ENCODE measurements at regions not wholly inside any gene's neighbourhood (a gene's known extent, or its start where the extent isn't known, plus 50 kb on each side); places are given as distances from the start of the nearest gene placed in this dataset.
A peak's percentile ranks its signal among the peaks of the same experiment; 100 is the strongest.

GRCh38 chr2:104568247-104568646 is 285.7 kb upstream of the POU3F3 start:
- intact Hi-C loops (cut with micrococcal nuclease) = no loop called here
- no peaks in the 10 kb centered on the region for H3K36me3 Mint-ChIP-seq
- Histone ChIP-seq H3K4me3 (replicated peaks in 1 of 3; ENCODE audit: low read depth in 2 of 3, low read length in 3 of 3) (no peak overlapping the region), H3K9me3 (replicated peaks in 1 of 2; ENCODE audit: control insufficient read depth in 1 of 2, insufficient read depth in 1 of 2, low read length in 2 of 2) (no peaks in the 10 kb centered on the region), H3K4me2 (replicated peaks; ENCODE audit: extremely low read depth, low read length, poor library complexity, severe bottlenecking) (no peak overlapping the region), H3K4me1 (ENCODE audit: control insufficient read depth in 1 of 2, insufficient read depth in 2 of 2, low read length in 2 of 2) (peaks cover 11 to 12% of the 10 kb centered on the region in 2 donors), H2AFZ (ENCODE audit: insufficient read depth, low read depth, low read length, poor library complexity, severe bottlenecking) (no peak overlapping the region), H3K27ac (ENCODE audit: low read depth in 1 of 2, low read length in 2 of 2) (no peak overlapping the region), H4K20me1 (ENCODE audit: insufficient read depth, low read length) (no peaks in the 10 kb centered on the region), H3K36me3 (replicated peaks in 1 of 2; ENCODE audit: control insufficient read depth in 1 of 2, insufficient read depth in 2 of 2, low read length in 2 of 2) (no peaks in the 10 kb centered on the region), H3K9ac (ENCODE audit: insufficient read depth, low read length, poor library complexity, severe bottlenecking) (no peak overlapping the region), H3K79me2 (ENCODE audit: insufficient read depth, low read length) (no peaks in the 10 kb centered on the region), H3K27me3 (ENCODE audit: control insufficient read depth in 2 of 2, insufficient read depth in 2 of 2, low read length in 2 of 2) (no peaks in the 10 kb centered on the region)
- no peak for DNase-seq
- no peak for TF ChIP-seq CTCF (IDR thresholded peaks at IDR 0.05)
- 92% methylated on average over 3 of the region's 4 CpGs for WGBS (ENCODE audit: insufficient coverage)
- H3K27me3 Mint-ChIP-seq (ENCODE audit: low read depth in 3 of 3) = peaks cover 0 to 5% (median 2%) of the 10 kb centered on the region in 3 donors
- H3K4me1 Mint-ChIP-seq = peaks cover 17% of the 10 kb centered on the region
- H3K4me3 Mint-ChIP-seq = no peak overlapping the region
- peak overlapping the region in 1 of 7 donors; percentile 6 for H3K27ac Mint-ChIP-seq
- peaks cover 0 to 2% (median 0%) of the 10 kb centered on the region in 7 donors for H3K9me3 Mint-ChIP-seq

- Histone ChIP-seq H3K4me3 (replicated peaks in 1 of 3; ENCODE audit: low read depth in 2 of 3, low read length in 3 of 3) (no peak overlapping the region), H3K9me3 (replicated peaks in 1 of 2; ENCODE audit: control insufficient read depth in 1 of 2, insufficient read depth in 1 of 2, low read length in 2 of 2) (no peaks in the 10 kb centered on the region), H3K36me3 (replicated peaks in 1 of 2; ENCODE audit: control insufficient read depth in 1 of 2, insufficient read depth in 2 of 2, low read length in 2 of 2) (no peaks in the 10 kb centered on the region), H3K79me2 (ENCODE audit: insufficient read depth, low read length) (no peaks in the 10 kb centered on the region), H3K27ac (ENCODE audit: low read depth in 1 of 2, low read length in 2 of 2) (no peak overlapping the region), H3K27me3 (ENCODE audit: control insufficient read depth in 2 of 2, insufficient read depth in 2 of 2, low read length in 2 of 2) (no peaks in the 10 kb centered on the region), H3K4me1 (ENCODE audit: control insufficient read depth in 1 of 2, insufficient read depth in 2 of 2, low read length in 2 of 2) (peaks cover 21% of the 10 kb centered on the region in 2 donors), H4K20me1 (ENCODE audit: insufficient read depth, low read length) (no peaks in the 10 kb centered on the region), H3K9ac (ENCODE audit: insufficient read depth, low read length, poor library complexity, severe bottlenecking) (no peak overlapping the region), H3K4me2 (replicated peaks; ENCODE audit: extremely low read depth, low read length, poor library complexity, severe bottlenecking) (no peak overlapping the region), H2AFZ (ENCODE audit: insufficient read depth, low read depth, low read length, poor library complexity, severe bottlenecking) (no peak overlapping the region)
- H3K36me3 Mint-ChIP-seq = peaks cover 0 to 3% of the 10 kb centered on the region in 2 donors
- H3K4me3 Mint-ChIP-seq = no peak overlapping the region
- peaks cover 26% of the 10 kb centered on the region for H3K4me1 Mint-ChIP-seq
- peaks cover 0 to 5% (median under 1%) of the 10 kb centered on the region in 3 donors for H3K27me3 Mint-ChIP-seq (ENCODE audit: low read depth in 3 of 3)
- no peak overlapping the region for H3K27ac Mint-ChIP-seq
- no CpG with 5 or more reads among the region's 2 CpGs for WGBS (ENCODE audit: insufficient coverage)
- peaks cover 0 to under 1% (median 0%) of the 10 kb centered on the region in 7 donors for H3K9me3 Mint-ChIP-seq
- DNase-seq = no peak
- intact Hi-C loops (cut with micrococcal nuclease) = loop anchor here (10.0 kb wide), 1 partner anchor 85 kb away; no protein-coding TSS in a partner anchor
- TF ChIP-seq CTCF (IDR thresholded peaks at IDR 0.05) = no peak
These were observed 283.7 kb upstream of the POU3F3 start for GRCh38 chr2:104570259-104570658.
